Caco-2 (cell line): ENCODE measurements at regions not wholly inside any gene's neighbourhood (a gene's known extent, or its start where the extent isn't known, plus 50 kb on each side); places are given as distances from the start of the nearest gene placed in this dataset.

Experiments used
- BruUV-seq: library from RNA; stranded (reverse); fragments of 400-500 nt; replicated peaks from 2 replicates; lab custom pipeline; 2021; lab: Mats Ljungman, UMichigan
- CTCF ChIA-PET: fragments of 300-600 bp; sonication (Branson Sonifier 250); formaldehyde crosslinking; loops from one replicate; lab custom pipeline; 2022; ENCODE audit warnings: antibody characterized with exemption; lab: Charles Lee
- POLR2A ChIA-PET: fragments of 300-600 bp; sonication (Branson Sonifier 250); formaldehyde crosslinking; loops from one replicate; lab custom pipeline; 2022; ENCODE audit warnings: antibody characterized with exemption; lab: Charles Lee
- DNase-seq, 2 experiments: peaks; one replicate each; pipeline versions ENCODE4 v3.0.0 to v3.0.0-alpha.2; 2020 to 2022
- H3K27me3 ChIP-seq: replicated peaks from 2 replicates; pipeline ENCODE4 v1.6.0; 2011; ENCODE audit warnings: low read length; ENCODE audit not compliant: control insufficient read depth, insufficient read depth
- H3K36me3 ChIP-seq: 2 replicates; pipeline ENCODE4 v1.5.1; 2011; ENCODE audit warnings: low read length; ENCODE audit not compliant: control insufficient read depth, insufficient read depth
- H3K4me1 ChIP-seq: fragments of 250-450 bp; sonication (Bioruptor Pico); 2 replicates; pipeline ENCODE4 v1.5.1; 2020; ENCODE audit warnings: mild to moderate bottlenecking
- H3K4me3 ChIP-seq: 2 replicates; pipeline ENCODE4 v1.5.1; 2011; ENCODE audit warnings: low read depth, mild to moderate bottlenecking, control low read depth, low read length
- H3K9me3 ChIP-seq: fragments of 250-450 bp; sonication (Bioruptor Pico); 2 replicates; pipeline ENCODE4 v1.5.1; 2020; ENCODE audit warnings: mild to moderate bottlenecking, moderate library complexity
- H3K27ac Mint-ChIP-seq: one replicate; pipeline ENCODE4 v1.8.0; 2022; ENCODE audit warnings: mixed read lengths; ENCODE audit not compliant: unreplicated experiment
- H3K27me3 Mint-ChIP-seq: one replicate; pipeline ENCODE4 v1.8.0; 2022; ENCODE audit warnings: mixed read lengths; ENCODE audit not compliant: insufficient read depth, unreplicated experiment
- H3K36me3 Mint-ChIP-seq: one replicate; pipeline ENCODE4 v1.8.0; 2022; ENCODE audit warnings: mild to moderate bottlenecking, mixed read lengths; ENCODE audit not compliant: insufficient read depth, unreplicated experiment
- H3K4me1 Mint-ChIP-seq: one replicate; pipeline ENCODE4 v1.8.0; 2022; ENCODE audit warnings: low read depth, mixed read lengths; ENCODE audit not compliant: unreplicated experiment
- H3K4me3 Mint-ChIP-seq: one replicate; pipeline ENCODE4 v1.8.0; 2022; ENCODE audit warnings: mild to moderate bottlenecking, moderate library complexity, mixed read lengths; ENCODE audit not compliant: unreplicated experiment
- H3K9me3 Mint-ChIP-seq: one replicate; pipeline ENCODE4 v1.8.0; 2022; ENCODE audit warnings: mixed read lengths; ENCODE audit not compliant: unreplicated experiment
- CTCF ChIP-seq, 2 experiments: fragments of 200-600 bp in 1 of 2; IDR thresholded peaks; 1 replicate in 1 of 2; 2 replicates in 1 of 2; pipeline versions ENCODE4 v1.5.1 to v1.8.0; 2011 to 2022; ENCODE audit warnings: antibody characterized with exemption in 1 of 2, control low read depth in 1 of 2, inconsistent platforms in 1 of 2, low read depth in 1 of 2, low read length in 1 of 2, mild to moderate bottlenecking in 1 of 2, moderate library complexity in 1 of 2; ENCODE audit not compliant: insufficient read depth in 1 of 2, severe bottlenecking in 1 of 2, unreplicated experiment in 1 of 2
- intact Hi-C: fragments of 100-400 bp; cut with micrococcal nuclease; formaldehyde crosslinking; loops from one replicate; pipeline ENCODE4 v1.10.0; 2022; ENCODE audit not compliant: unreplicated experiment

- peaks cover 20% of the 10 kb centered on the region for H3K9me3 Mint-ChIP-seq
- TF ChIP-seq CTCF (IDR thresholded peaks at IDR 0.05; ENCODE audit: insufficient read depth in 1 of 2, low read depth in 1 of 2, low read length in 1 of 2, severe bottlenecking in 1 of 2, unreplicated experiment in 1 of 2), result no peak
- peaks cover 24% of the 10 kb centered on the region for H3K4me1 Mint-ChIP-seq
- CTCF ChIA-PET, result no interaction called here
- peaks cover 25% of the 10 kb centered on the region for H3K4me1 ChIP-seq
- no peaks in the 10 kb centered on the region for H3K27me3 Mint-ChIP-seq
- no peaks in the 10 kb centered on the region for H3K36me3 ChIP-seq
- no peaks in the 10 kb centered on the region for H3K27me3 ChIP-seq
- H3K27ac Mint-ChIP-seq, result peak overlapping the region; percentile 9
- POLR2A ChIA-PET, result no interaction called here
- H3K36me3 Mint-ChIP-seq, result peaks cover 8% of the 10 kb centered on the region
- no peak for DNase-seq
- intact Hi-C loops, result no loop called here
- H3K4me3 Mint-ChIP-seq, result no peak overlapping the region
- no peak overlapping the region for H3K4me3 ChIP-seq
- no TSS peak for BruUV-seq
- H3K9me3 ChIP-seq, result no peaks in the 10 kb centered on the region; the same call in 1 of the 2 replicates
Measured at GRCh38 chr5:167696558-167697314, 594.7 kb upstream of the WWC1 start.

GRCh38 chr5:167699432-167699831, 592.0 kb upstream of the WWC1 start:
- Mint-ChIP-seq H3K9me3 (peaks cover 20% of the 10 kb centered on the region), H3K4me1 (peaks cover 24% of the 10 kb centered on the region), H3K36me3 (peaks cover 8% of the 10 kb centered on the region), H3K27ac (peak overlapping the region; percentile 95), H3K4me3 (peak overlapping the region; percentile 53), H3K27me3 (no peaks in the 10 kb centered on the region)
- Histone ChIP-seq H3K4me1 (peaks cover 25% of the 10 kb centered on the region), H3K36me3 (no peaks in the 10 kb centered on the region), H3K4me3 (no peak overlapping the region), H3K27me3 (no peaks in the 10 kb centered on the region), H3K9me3 (no peaks in the 10 kb centered on the region)
- DNase-seq, result peak; percentile 80 to 85
- intact Hi-C loops, result loop anchor here (1.0 kb wide), 1 partner anchor 11 kb away; no protein-coding TSS in a partner anchor
- TF ChIP-seq CTCF (IDR thresholded peaks at IDR 0.05; ENCODE audit: insufficient read depth in 1 of 2, low read depth in 1 of 2, low read length in 1 of 2, severe bottlenecking in 1 of 2, unreplicated experiment in 1 of 2), result no peak
- no TSS peak for BruUV-seq
- ChIA-PET CTCF (interaction anchor here (1.0 to 1.3 kb wide), 2 partner anchors 11 to 112 kb away, joined by 3 read pairs; no protein-coding TSS in a partner anchor), POLR2A (interaction anchor here (1.0 kb wide), 1 partner anchor 11 kb away, joined by 3 read pairs; no protein-coding TSS in a partner anchor)

GRCh38 chr5:167701051-167701450, 590.4 kb upstream of the WWC1 start:
- Histone ChIP-seq H3K36me3 (no peaks in the 10 kb centered on the region), H3K27me3 (no peaks in the 10 kb centered on the region), H3K9me3 (no peaks in the 10 kb centered on the region), H3K4me3 (no peak overlapping the region), H3K4me1 (peaks cover 25% of the 10 kb centered on the region)
- intact Hi-C loops, result no loop called here
- no peak for DNase-seq
- H3K4me1 Mint-ChIP-seq, result peaks cover 24% of the 10 kb centered on the region
- H3K27me3 Mint-ChIP-seq, result no peaks in the 10 kb centered on the region
- ChIA-PET CTCF (no interaction called here), POLR2A (no interaction called here)
- no peak overlapping the region for H3K27ac Mint-ChIP-seq
- no peak for TF ChIP-seq CTCF (IDR thresholded peaks at IDR 0.05; ENCODE audit: insufficient read depth in 1 of 2, low read depth in 1 of 2, low read length in 1 of 2, severe bottlenecking in 1 of 2, unreplicated experiment in 1 of 2)
- BruUV-seq, result no TSS peak
- no peak overlapping the region for H3K4me3 Mint-ChIP-seq
- peaks cover 8% of the 10 kb centered on the region for H3K36me3 Mint-ChIP-seq
- peaks cover 20% of the 10 kb centered on the region for H3K9me3 Mint-ChIP-seq
